HG03520 (cell line): ENCODE measurements at regions not wholly inside any gene's neighbourhood (a gene's known extent, or its start where the extent isn't known, plus 50 kb on each side); places are given as distances from the start of the nearest gene placed in this dataset.
"Not testable (repeated sequence)": the region's sequence is repeated elsewhere in the genome, so short reads cannot be mapped to it uniquely, and the experiment has no call there.

Experiments used
- ATAC-seq: cut with Tn5 transposase; IDR thresholded peaks from one replicate; pipeline ENCODE4 v1.9.1; 2021; ENCODE audit warnings: mild to moderate bottlenecking, moderate library complexity; ENCODE audit not compliant: unreplicated experiment

DNA sequence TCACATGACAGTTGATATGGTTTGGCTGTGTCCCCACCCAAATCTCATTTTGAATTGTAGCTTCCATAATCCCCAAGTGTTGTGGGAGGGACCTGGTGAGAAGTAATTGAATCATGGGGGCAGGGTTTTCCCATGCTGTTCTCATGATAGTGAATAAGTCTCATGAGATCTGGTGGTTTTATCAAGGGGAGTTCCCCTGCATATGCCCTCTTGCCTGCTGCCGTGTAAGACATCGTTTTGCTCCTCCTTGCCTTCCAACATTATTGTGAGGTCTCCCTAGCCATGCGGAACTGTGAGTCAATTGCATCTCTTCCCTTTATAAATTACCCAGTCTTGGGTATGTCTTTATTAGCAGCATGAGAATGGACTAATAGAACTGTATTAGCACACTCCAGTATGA is 382.4 kb upstream of the PODXL start:
- not testable (repeated sequence) for ATAC-seq

DNA sequence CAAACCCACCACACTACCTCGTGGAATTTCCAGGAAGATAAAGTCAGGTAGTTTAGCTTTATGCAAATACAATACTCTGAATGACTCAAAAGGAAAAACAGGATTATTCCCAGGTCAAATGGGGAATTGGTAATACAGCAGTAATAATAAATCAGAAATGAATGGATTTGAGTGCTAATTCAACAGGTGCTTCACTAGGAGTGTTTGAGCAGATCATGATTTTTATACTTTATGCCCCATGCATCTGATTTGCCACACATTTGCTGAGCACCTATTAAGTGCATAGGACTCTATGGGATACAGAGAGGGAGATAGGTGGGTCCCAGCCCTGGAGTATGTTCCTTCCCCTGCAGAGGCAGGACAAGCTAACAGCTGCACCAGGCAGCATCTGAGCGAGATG is 381.4 kb upstream of the PODXL start:
- ATAC-seq = no peak

DNA sequence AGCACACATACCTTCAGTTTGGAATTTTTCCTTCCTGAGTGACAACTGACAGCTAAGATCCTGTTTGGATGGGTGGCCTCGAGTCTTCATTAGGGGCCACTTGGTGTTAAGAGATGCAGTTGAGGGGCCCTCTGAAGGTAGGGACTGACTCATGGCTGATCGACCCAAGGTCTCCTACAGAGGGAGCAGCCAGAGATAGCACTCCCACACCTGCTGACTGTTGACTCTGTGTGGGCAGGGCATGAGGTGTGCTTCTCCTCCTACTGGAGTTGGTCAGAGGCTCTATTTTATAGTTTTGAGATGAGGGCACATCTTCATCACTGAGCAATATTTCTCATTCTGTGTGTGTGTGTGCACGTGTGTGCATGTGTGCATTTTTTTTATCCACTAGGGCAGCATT is 378.8 kb upstream of the PODXL start:
- ATAC-seq = no peak

DNA sequence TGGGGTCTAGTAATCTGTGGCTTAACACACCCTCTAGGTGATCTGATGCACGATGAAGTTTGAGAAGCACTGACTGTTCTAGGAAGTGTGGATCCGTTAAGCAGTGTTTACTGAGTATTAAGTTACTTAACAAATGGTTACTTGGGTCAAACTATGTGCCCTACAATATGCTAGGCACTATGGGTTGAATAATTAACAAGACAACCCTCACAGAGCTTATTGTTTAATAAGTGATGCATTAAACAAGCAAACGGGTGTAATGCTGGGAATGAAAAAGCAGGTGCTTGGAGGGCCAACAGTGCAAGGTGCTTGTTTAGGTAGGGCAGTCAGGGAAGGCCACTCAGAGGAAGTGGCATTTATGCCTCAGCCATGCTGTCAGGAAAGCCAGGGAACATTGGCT is 378.0 kb upstream of the PODXL start:
- no peak for ATAC-seq

DNA sequence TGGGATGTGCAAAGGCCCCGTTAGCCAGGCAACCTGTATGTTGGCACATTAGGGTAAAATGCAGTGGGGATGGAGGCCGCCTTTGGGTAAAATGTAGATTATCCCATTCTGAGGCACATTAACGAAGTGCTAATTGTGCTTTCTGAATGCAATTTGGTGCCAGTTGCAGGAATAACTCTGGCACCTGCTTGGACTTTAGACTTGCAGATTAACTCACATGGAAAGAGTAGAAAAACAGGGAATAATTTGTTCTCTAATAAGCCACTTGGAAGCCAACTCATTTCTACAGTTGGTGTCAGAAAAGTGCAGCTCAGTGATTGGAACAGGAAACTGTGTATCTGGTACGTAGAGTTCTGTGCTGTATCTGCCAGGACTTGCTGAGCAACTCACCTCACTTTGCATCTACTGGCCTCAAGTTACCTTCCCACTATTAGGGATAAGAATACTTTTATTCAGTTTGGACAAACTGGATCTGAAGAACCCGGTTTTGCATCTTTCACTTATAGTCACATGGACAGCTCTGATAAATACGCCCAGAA is 377.4 kb upstream of the PODXL start:
- no peak for ATAC-seq

DNA sequence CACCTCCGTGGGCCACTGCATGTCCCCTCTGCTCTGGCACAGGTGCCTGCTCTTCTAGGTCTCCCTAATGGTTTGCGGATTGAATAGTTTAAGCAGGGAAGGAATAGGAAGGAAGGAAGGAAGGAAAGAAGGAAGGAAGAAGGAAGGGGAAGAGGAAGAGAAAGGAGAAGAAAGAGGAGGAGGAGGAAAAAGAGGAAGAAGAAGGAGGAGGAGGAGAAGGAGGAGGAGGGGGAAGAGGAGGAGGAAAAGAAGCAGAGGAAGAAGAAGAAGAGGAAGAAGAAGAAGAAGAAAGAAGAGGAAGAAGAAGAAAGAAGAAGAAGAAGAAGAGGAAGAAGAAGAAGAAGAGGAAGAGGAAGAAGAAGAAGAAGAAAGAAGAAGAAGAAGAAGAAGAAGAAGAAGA is 376.8 kb upstream of the PODXL start:
- not testable (repeated sequence) for ATAC-seq

DNA sequence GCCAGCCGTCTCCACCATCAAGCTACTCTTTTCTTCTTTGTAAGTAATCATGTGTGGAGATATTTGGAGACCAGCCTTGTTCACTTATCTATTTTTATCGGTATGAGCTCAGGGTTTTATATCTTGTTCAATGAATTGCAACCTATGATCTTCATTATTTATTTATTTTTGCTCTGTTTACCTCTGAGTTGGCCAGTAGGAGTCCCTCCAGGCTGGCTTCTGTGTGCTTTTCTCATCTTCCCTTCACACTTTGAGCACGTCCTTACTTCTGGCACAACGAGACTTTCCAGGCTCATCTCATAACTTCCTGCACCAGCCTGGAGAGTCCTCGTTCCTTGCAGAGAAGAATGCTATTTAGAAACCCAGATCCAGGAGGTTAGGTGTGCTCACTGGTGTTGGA is 375.8 kb upstream of the PODXL start:
- no peak for ATAC-seq

DNA sequence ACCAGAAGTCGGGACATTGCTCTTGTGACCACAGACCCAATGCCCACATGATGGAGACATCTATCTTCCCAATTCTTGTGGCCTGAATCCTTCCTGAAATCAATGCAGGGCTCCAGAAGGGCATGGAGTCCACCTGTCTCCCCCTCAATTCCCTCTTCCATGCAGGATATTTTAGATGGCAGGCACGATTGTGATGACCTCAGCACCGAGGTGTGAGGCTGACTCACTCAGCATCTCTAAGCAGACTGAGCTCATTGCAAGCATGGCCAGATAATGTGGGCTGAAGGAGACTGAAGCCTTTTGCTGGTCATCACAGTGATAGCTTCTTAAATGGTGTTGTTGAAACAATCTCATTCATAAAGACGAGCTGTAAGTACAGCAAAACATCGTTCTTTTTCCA is 374.9 kb upstream of the PODXL start:
- ATAC-seq = no peak

DNA sequence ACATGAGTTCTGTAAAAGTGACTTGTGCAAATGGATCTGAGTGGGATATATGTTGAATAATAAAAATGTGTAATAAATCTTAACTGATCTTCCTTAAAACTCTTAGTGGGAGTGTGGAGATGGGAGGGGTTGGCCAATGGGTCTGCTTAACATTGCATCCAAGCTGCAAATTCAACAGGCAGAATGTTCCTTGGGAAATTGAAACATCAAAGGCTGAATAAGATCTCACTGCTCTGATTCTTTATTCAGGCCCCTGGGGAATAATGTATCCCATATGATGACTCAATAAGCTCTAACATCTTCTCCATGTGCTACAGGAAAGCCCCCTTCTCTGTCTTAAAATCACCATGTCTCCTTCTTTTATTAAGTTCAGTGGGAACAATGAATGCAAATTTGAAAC is 373.2 kb upstream of the PODXL start:
- no peak for ATAC-seq

DNA sequence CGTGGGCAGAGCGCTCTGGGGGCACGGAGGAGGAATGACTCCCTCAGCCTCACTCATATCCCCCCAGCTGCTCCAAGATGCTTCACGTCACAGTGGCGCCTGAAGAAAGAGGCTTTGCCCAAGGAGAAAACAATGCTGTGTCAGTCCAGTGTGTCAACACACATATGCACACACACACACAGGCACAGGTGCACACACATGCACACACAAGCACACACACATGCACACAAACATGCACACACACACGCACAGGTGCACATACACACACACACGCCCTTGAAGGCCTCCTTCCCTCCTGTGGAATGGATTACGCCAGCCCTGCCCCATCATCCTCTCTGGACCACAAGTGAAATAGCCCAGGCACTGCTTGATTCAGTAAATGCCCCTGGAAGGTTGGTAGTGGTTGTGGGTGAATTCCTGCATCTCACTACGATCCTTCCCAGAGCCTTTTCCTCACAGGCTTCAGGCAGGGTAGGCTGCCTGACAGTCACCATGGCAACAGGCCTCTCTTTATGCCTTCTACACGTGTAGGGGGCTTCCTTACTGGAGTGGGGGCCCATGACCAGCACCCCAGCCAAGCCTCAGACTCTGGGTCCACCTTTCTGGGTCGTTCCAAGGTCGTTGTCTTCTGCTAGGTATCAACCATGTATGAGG is 371.5 kb upstream of the PODXL start:
- no peak for ATAC-seq

DNA sequence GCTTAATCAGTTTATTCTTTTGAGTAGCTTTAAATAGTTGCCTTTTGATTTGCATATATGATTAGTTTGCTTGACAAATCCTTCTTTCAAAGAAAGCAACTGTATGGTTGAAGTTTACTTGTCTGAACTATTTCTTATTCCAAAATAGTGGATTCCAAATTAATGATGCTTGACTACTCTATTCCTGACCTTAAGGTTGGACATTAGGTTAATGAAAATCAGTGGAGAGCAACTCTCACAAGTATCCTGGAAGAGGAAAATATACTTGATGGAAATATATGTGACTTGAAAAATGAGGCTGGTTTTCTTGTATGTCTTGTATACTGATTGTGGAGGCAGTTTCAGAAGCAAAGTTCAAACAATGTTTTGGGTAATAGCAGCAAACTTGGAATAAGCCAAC is 369.2 kb upstream of the PODXL start:
- ATAC-seq = no peak

DNA sequence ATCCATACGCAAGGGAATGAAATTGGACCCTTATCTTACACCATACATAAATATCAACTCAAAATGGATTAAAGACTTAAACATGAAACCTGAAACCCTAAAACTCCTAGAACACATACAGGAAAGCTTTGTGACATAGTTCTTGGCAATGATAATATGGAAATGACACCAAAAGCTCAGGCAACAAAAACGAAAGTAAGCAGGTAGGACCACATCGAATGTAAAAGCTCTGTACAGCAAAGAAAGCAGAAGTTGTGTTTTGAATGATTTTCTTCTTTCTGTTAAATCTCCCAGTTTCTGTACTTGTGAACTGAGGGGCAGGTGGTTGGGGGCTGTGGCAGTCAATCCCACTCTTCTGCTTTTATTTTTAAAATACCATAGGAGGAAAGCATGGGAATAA is 368.4 kb upstream of the PODXL start:
- ATAC-seq = no peak

DNA sequence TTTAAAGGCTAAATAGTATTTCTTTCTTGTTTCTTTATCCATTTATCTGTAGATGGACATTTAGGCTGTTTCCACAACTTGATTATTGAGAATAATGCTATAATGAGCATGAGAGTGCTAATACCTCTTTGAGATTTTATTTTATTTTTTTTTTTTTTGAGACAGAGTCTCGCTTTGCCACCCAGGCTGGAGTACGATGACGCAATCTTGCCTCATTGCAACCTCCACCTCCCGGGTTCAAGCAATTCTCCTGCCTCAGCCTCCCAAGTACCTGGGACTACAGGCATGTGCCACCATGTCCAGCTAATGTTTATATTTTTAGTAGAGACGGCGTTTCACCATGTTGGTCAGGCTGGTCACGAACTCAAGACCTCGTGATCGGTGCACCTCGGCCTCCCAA is 366.5 kb upstream of the PODXL start:
- not testable (repeated sequence) for ATAC-seq

DNA sequence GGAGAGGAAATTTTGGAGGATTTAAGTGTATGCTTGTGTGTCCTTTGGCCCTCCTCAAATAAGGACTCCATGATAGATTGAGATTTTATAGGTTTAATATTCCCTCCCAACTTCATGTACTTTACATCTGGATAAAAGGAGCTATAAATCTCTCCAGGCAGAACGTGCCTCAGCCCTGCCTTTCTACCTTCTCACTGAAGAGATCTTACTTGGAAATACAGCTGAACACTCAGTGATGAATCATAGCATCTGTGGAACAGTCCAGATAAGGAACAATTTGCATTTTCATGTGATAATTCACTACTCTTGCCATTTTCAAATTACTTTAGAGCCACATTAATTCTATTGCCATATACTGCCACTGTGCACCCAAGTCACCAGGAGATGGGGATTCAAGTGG is 364.6 kb upstream of the PODXL start:
- no peak for ATAC-seq

DNA sequence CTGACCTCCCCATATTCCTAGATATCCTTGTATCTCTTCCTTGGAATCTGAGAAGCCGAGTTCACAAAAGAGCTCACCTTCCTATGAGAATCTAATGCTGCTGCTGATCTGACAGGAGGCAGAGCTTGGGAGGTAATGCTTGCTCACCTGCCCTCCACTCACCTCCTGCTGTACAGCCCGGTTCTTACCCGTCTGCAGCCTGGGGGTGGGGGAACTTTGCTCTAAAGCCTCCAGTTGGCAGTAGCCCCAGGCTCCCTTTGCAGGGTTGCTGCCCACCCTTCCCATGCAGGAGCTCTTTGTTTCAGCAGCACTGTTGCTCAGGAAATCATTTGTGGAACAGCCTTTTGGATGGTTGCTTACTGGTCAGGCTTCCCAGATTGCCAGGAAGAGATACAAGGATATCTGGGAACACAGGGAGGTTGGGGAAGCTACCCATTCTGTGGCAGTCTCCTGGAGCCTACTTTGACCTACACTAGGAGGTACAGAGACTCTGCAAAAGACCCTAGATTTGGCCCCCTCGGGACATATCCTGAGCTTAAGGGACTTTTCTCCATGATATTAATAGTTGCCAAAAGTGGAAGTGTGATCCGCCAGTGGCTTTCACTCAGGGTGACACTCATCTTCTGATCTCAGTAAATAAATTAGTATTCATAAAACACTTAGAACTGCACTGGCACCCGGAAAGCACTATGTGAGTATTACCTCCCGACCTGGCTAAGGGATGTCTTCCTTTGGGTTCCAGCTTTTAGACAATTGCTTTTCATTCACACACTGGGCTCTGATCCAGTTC is 363.7 kb upstream of the PODXL start:
- no peak for ATAC-seq

DNA sequence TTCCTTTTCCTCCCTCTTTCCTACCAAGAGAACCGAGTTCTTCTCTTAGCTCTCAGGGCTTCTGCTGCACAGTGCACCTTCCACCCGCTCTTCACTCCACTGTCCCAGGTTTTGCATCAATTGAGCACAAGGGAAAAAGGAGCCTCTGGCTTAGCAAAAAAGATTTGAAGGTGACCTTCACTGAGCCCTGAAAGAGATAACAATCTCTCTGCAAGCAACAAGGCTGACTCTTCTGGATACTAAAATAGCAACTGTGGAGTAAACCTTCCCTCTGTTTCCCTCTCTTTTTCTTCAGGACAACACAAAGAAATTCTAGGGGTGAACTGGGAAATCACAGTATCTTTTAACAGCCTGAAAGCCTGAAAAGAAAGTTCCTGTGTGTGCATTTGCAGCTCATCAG is 354.7 kb upstream of the PODXL start:
- no peak for ATAC-seq

DNA sequence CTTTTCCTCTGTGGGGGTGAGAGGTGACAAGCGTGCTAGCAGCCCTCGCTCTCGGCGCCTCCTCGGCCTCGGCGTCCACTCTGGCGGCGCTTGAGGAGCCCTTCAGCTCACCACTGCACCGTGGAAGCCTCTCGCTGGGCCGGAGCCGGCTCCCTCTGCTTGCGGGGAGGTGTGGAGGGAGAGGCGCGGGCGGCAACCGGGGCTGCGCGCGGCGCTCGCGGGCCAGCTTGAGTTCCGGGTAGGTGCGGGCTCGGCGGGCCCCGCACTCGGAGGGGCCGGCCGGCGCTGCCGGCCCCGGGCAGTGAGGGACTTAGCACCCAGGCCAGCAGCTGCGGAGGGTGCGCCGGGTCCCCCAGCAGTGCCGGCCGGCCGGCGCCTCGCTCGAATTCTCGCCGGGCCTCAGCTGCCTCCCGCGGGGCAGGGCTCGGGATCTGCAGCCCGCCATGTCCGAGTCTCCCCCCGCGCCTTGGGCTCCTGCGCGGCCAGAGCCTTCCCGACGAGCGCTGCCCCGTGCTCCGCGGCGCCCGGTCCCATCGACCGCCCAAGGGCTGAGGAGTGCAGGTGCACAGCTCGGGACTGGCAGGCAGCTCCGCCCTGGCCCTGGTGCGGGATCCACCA is 352.8 kb upstream of the PODXL start:
- no peak for ATAC-seq

DNA sequence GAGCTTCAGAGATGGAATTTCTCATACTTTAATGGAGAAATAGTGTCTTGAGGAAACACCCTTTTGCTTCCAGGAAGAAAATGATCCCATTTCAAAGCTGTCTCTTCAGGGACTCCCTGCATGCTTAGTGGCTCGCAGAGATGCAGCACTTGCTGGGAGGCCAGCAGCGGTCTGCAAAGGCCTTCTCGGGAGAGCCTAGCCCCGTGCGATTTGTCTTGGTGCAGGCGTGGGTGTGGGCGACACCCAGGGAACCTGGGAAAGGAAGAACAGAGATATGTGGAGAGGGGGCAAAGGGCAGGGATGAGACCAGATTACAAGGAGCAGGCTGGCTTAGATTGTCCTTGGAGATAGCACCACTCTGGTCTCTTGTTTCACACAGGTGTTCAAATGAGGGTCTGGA is 352.3 kb upstream of the PODXL start:
- no peak for ATAC-seq

DNA sequence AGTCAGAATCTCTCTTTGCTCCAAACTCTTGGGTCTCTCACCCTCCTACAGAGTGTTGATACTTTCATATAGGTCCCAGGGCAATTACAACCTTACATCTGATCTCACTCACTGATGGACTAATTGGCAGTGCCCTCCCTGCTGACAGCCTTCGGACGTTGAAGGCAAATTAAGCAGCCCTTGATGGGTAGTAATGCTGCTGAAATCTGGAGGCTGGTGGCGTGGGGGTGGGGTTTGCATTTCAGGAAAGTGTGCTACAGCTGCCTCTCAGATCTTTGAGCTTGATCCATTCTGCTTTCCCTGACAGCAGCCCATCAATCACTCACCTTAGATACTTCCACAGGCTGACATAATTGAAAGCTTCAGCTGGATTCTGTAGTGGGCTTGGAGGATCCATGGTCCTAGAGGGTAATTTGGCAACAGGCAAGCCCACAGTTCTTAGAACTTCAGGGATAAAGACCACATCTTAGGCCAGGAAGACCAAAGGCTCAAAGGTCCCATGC is 349.1 kb upstream of the PODXL start:
- ATAC-seq = no peak

DNA sequence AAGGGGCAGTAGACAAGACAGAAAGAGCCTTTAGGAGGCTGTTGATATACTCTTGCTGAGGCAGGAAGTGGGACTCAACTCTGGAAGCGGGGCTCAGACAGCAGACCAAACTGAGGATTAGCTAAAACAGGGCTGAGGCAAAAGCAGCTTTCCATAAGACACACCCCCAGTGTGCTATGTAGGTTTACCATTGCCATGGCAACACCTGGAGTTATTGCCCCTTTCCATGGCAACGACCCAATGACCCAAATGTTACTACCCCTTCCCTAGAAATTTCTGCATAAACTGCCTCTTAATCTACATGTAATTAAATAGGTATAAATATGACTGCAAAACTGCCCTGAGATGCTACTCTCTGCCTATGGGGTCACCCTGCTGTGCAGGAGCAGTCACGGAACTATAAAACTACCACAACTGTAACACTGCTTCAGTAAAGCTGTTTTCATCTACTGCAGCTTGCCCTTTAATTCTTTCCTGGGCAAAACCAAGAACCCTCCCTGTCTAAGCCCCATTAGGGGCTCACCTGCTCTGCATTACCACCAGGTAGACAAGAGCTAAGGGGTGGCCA is 348.4 kb upstream of the PODXL start:
- no peak for ATAC-seq

DNA sequence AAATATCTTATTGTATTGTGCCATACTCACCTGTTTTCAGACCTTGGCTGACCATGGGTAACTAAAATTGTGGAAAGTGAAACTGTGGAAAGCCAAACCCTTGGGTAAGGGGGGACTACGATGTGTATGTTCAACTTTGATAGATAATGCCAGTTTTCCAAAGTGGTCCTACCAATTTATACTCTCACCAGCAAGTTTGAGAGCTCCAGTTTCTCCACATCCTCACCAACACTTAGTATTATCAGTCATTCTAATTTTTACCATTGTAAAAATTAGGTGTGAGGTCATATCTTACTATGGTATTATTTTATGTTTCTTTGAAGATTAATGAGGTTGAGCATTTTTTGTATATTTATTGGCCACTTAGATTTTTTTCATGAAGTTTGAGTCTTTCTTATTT is 346.9 kb upstream of the PODXL start:
- ATAC-seq = no peak
